CD4-positive, alpha-beta T cell (primary cell): ENCODE measurements at regions not wholly inside any gene's neighbourhood (a gene's known extent, or its start where the extent isn't known, plus 50 kb on each side); places are given as distances from the start of the nearest gene placed in this dataset.

Experiments
- ATAC-seq: fragments of 200-7000 bp; cut with Tn5 transposase; one replicate; pipeline ENCODE4 v1.10.0; 2022; ENCODE audit warnings: mild to moderate bottlenecking; ENCODE audit not compliant: poor library complexity
- CTCF ChIA-PET: fragments of 350-600 bp; sonication (Branson Sonifier 250); formaldehyde crosslinking; loops from one replicate; lab custom pipeline; 2021; ENCODE audit warnings: antibody characterized with exemption, inconsistent platforms; lab: Charles Lee
- POLR2A ChIA-PET: fragments of 350-600 bp; sonication (Branson Sonifier 250); formaldehyde crosslinking; loops from one replicate; lab custom pipeline; 2021; ENCODE audit warnings: antibody characterized with exemption, inconsistent platforms; lab: Charles Lee
- DNase-seq, 14 experiments: peaks; one replicate each; pipeline ENCODE4 v3.0.0-alpha.2; 2013 to 2020; ENCODE audit warnings: mixed read lengths in 2 of 14
- H3K27ac ChIP-seq, 2 donors: one replicate each; pipeline versions ENCODE4 v1.5.1 to v1.7.0; 2013; ENCODE audit warnings: low read length in 2 of 2, low read depth in 1 of 2, mild to moderate bottlenecking in 1 of 2
- H3K27me3 ChIP-seq, 2 experiments: 1 replicate in 1 of 2; 2 replicates in 1 of 2; pipeline versions ENCODE4 v1.6.1 to v1.7.0; 2013; ENCODE audit warnings: low read length in 2 of 2, control low read depth in 1 of 2, mild to moderate bottlenecking in 1 of 2, moderate library complexity in 1 of 2; ENCODE audit not compliant: insufficient read depth in 2 of 2, control insufficient read depth in 1 of 2
- H3K36me3 ChIP-seq: one replicate; pipeline ENCODE4 v1.6.1; 2013; ENCODE audit warnings: low read length, control low read depth; ENCODE audit not compliant: insufficient read depth
- H3K4me1 ChIP-seq: one replicate; pipeline ENCODE4 v1.6.1; 2013; ENCODE audit warnings: low read length, control low read depth; ENCODE audit not compliant: insufficient read depth
- H3K4me3 ChIP-seq: one replicate; pipeline ENCODE4 v1.5.1; 2013; ENCODE audit warnings: mild to moderate bottlenecking, low read length, moderate library complexity
- H3K9me3 ChIP-seq, 2 experiments: 1 replicate in 1 of 2; 2 replicates in 1 of 2; pipeline versions ENCODE4 v1.6.1 to v1.7.0; 2013; ENCODE audit warnings: low read length in 2 of 2, mild to moderate bottlenecking in 2 of 2, control low read depth in 1 of 2, moderate library complexity in 1 of 2; ENCODE audit not compliant: control insufficient read depth in 1 of 2, insufficient read depth in 1 of 2
- H3K27ac Mint-ChIP-seq: one replicate; pipeline ENCODE4 v1.8.0; 2020; ENCODE audit warnings: mixed read lengths
- H3K27me3 Mint-ChIP-seq: one replicate; pipeline ENCODE4 v1.8.0; 2021; ENCODE audit warnings: mixed read lengths
- H3K36me3 Mint-ChIP-seq: one replicate; pipeline ENCODE4 v1.8.0; 2021; ENCODE audit warnings: low read depth, mixed read lengths
- H3K4me1 Mint-ChIP-seq: one replicate; pipeline ENCODE4 v1.8.0; 2021; ENCODE audit warnings: low read depth, mixed read lengths
- H3K4me3 Mint-ChIP-seq: one replicate; pipeline ENCODE4 v1.8.0; 2020; ENCODE audit warnings: mild to moderate bottlenecking, mixed read lengths
- H3K9me3 Mint-ChIP-seq: one replicate; pipeline ENCODE4 v1.8.0; 2020; ENCODE audit warnings: mixed read lengths
- intact Hi-C, 2 experiments: fragments of 100-400 bp; cut with DNase I in 1 of 2; cut with micrococcal nuclease in 1 of 2; formaldehyde crosslinking; loops; one replicate each; pipeline versions ENCODE4 v1.15.1 to v1.9.0; 2023 to 2025; cut with DNase I, micrococcal nuclease
- TF ChIP-seq, protein P1 (sequence below): fragments of 200-600 bp; IDR thresholded peaks from one replicate; pipeline ENCODE4 v1.8.0; 2022; ENCODE audit warnings: antibody characterized with exemption, mild to moderate bottlenecking

DNA sequence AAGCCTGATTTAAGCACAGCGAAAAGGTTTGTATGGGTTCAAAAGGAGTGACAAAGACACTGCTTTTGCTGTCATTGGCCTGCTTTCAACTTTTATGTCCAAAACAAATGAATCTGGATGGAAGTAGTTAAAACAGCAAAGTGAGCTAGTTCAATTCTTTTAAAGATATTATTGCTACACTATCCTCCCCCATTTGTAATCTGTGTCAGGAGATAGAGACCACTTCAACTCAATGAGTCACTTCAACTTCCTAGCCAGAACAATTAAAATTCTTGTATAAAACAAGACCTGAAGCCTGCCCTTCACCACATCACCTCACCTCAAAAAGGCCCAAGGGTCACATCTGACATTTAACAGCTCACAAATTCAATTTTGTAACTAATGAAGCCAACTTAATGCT lies 364.1 kb upstream of the LYPLAL1 start:
- ATAC-seq (no peak), DNase-seq (no peak)
- Histone ChIP-seq H3K27me3 (no peaks in the 10 kb centered on the region), H3K9me3 (no peaks in the 10 kb centered on the region), H3K27ac (no peak overlapping the region), H3K36me3 (no peaks in the 10 kb centered on the region), H3K4me1 (no peaks in the 10 kb centered on the region), H3K4me3 (no peak overlapping the region)
- CTCF ChIA-PET, result no interaction called here
- TF ChIP-seq, protein P1, sequence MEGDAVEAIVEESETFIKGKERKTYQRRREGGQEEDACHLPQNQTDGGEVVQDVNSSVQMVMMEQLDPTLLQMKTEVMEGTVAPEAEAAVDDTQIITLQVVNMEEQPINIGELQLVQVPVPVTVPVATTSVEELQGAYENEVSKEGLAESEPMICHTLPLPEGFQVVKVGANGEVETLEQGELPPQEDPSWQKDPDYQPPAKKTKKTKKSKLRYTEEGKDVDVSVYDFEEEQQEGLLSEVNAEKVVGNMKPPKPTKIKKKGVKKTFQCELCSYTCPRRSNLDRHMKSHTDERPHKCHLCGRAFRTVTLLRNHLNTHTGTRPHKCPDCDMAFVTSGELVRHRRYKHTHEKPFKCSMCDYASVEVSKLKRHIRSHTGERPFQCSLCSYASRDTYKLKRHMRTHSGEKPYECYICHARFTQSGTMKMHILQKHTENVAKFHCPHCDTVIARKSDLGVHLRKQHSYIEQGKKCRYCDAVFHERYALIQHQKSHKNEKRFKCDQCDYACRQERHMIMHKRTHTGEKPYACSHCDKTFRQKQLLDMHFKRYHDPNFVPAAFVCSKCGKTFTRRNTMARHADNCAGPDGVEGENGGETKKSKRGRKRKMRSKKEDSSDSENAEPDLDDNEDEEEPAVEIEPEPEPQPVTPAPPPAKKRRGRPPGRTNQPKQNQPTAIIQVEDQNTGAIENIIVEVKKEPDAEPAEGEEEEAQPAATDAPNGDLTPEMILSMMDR, result no peak
- Mint-ChIP-seq H3K4me1 (no peaks in the 10 kb centered on the region), H3K27ac (no peak overlapping the region), H3K9me3 (peaks cover 5% of the 10 kb centered on the region), H3K36me3 (no peaks in the 10 kb centered on the region), H3K27me3 (no peaks in the 10 kb centered on the region), H3K4me3 (no peak overlapping the region)
- POLR2A ChIA-PET, result no interaction called here
- intact Hi-C loops, result no loop called here

DNA sequence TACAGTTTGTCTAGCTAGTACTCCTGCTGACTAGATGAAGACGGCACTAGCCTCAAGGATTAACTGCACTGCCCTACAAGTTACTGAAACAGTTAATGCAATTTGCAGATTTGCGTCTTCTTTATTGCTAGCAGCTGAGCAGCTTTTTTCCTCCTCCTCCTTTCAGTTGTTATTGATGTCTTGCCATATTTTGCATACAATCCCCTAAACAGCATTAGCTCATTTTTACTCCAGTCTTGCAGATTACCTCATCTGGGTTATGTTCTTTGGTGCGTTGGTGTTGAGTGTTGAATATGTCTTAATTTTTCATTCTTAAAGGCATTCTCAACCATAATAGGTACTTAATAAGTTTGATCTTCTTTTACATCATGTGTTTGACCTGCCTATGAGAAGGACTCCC lies 363.4 kb upstream of the LYPLAL1 start:
- DNase-seq (no peak), ATAC-seq (no peak)
- no peak overlapping the region for H3K27ac Mint-ChIP-seq
- intact Hi-C loops, result no loop called here
- no peaks in the 10 kb centered on the region for H3K9me3 ChIP-seq
- H3K36me3 ChIP-seq, result no peaks in the 10 kb centered on the region
- TF ChIP-seq, protein P1, result no peak
- peaks cover 5% of the 10 kb centered on the region for H3K9me3 Mint-ChIP-seq
- no peaks in the 10 kb centered on the region for H3K4me1 ChIP-seq
- no peaks in the 10 kb centered on the region for H3K4me1 Mint-ChIP-seq
- no peak overlapping the region for H3K27ac ChIP-seq
- no peaks in the 10 kb centered on the region for H3K27me3 Mint-ChIP-seq
- ChIA-PET POLR2A (no interaction called here), CTCF (no interaction called here)
- H3K4me3 ChIP-seq, result no peak overlapping the region
- no peaks in the 10 kb centered on the region for H3K36me3 Mint-ChIP-seq
- H3K27me3 ChIP-seq, result no peaks in the 10 kb centered on the region
- no peak overlapping the region for H3K4me3 Mint-ChIP-seq

DNA sequence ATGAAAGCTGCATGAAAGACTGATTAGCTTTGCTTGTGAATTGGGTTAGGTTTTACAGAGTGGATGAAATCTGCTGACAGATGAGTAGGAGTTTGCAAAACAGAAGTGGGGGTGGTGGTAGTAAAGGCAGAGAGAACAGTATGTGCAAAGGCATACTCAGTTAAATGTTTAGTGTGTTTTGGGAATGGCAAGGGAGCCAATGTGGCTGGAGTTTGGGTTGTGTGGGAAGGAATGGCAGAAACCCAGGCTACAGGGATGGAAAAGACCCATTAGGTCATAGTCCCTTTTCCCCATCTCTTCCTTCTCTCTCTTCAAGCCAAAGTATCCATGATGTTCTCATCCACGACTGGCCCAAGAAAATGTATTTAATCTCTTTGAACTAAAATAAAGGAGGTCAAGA lies 362.2 kb upstream of the LYPLAL1 start:
- H3K4me3 ChIP-seq, result no peak overlapping the region
- H3K36me3 ChIP-seq, result no peaks in the 10 kb centered on the region
- intact Hi-C loops, result no loop called here
- ChIA-PET CTCF (no interaction called here), POLR2A (no interaction called here)
- ATAC-seq (no peak), DNase-seq (no peak)
- H3K4me1 ChIP-seq, result no peaks in the 10 kb centered on the region
- Mint-ChIP-seq H3K4me1 (no peaks in the 10 kb centered on the region), H3K36me3 (no peaks in the 10 kb centered on the region), H3K27ac (no peak overlapping the region), H3K4me3 (no peak overlapping the region), H3K27me3 (no peaks in the 10 kb centered on the region), H3K9me3 (peaks cover 5% of the 10 kb centered on the region)
- no peak overlapping the region for H3K27ac ChIP-seq
- TF ChIP-seq, protein P1, result no peak
- no peaks in the 10 kb centered on the region for H3K9me3 ChIP-seq
- H3K27me3 ChIP-seq, result no peaks in the 10 kb centered on the region
